Right renal pelvis (tissue), 4 donors: ENCODE measurements at regions not wholly inside any gene's neighbourhood (a gene's known extent, or its start where the extent isn't known, plus 50 kb on each side); places are given as distances from the start of the nearest gene placed in this dataset.
"Not testable (repeated sequence)": the region's sequence is repeated elsewhere in the genome, so short reads cannot be mapped to it uniquely, and the experiment has no call there.

Experiments used
- DNase-seq, 4 donors: peaks; one replicate each; pipeline ENCODE4 v3.0.0-alpha.2; 2013; ENCODE audit warnings: low read depth in 4 of 4, low spot score in 3 of 4, missing footprints in 1 of 4

DNA sequence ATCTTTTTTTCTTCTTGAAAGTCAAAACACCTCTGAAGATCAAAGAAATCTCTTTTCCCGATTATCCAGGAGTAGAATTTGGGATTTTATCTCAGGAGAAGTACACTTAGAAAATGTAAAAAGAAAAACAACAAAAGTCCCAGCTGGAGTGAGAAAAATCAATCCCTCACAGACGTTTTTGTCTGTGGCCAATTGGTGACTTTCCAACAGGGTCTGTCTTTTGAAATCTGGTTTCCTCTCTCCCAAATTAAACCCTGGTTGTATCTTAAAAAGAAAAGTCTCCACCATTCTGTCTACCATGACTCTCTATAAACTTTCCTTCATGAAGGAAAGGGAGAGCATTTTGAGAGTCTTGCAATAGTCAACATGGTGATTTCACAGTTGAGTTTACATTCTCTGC lies 88.1 kb downstream of the DACT1 start:
- DNase-seq: no peak

DNA sequence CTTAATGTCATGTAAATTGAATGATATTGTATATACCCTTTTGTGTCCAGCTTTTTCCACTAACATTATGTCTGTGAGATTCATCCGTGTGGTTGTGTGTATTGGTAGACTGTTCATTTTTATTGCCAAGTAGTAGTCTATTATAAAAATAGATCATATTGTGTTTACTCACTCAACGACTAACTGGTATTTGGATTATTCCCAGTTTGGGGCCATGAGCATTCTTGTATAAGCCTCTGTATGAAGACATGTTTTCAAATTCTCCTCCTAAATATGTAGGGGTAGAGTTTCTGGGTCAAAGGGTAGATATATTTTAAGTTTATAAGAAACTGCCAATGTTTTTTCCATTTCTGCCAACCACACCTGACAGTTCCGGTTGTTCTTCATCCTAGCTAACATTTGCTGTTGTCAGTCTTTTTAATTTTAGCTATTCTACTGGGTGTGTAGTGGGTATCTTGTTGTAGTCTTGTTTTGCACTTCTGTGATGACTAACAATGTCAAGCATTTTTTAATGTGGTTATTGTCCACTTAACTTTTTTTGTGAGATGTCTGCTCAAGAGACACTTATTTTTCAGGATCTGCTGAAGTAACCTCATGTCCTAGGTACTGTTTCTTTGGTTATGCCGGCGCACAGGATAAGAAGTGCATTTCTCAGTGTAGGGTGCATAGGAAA lies 93.2 kb downstream of the DACT1 start:
- no peak for DNase-seq

DNA sequence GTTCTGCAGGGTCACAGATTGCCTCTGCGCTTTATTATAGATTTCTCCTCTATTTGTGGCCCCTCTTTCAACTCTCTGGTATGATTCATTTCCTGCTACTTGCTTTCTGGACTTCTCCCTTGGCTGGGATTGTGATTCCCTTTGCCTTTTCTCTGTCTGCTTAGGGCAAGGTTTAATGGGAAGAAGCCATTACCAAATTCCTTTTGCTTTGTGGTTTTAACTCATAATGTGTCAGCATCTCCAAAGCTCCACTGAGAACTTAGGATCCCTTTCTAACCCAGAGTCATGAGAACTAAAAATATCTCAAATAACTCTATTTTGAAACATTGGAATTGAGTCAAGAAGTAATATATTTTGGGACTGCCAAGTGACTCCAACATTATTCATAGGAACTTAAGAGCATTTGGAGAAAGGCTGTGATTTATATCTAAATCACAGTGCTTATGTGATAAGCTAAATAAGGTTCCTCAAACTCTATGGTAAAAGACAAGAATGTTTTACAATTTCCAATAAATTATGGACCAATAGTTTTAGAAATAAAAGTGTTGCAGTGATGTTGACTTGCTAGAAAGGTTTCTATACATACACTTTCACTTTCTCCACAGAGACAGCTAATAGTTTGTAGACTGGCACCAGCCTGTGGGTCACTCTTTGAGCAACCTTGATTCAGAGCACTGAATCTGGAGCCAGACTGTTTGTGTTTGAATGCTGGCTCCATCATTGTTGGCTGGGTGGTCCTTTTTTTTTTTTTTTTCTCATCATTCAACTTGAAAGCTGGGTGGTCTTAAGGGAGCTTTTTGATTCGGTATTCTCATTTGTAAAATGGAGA lies 93.9 kb downstream of the DACT1 start:
- DNase-seq: no peak

DNA sequence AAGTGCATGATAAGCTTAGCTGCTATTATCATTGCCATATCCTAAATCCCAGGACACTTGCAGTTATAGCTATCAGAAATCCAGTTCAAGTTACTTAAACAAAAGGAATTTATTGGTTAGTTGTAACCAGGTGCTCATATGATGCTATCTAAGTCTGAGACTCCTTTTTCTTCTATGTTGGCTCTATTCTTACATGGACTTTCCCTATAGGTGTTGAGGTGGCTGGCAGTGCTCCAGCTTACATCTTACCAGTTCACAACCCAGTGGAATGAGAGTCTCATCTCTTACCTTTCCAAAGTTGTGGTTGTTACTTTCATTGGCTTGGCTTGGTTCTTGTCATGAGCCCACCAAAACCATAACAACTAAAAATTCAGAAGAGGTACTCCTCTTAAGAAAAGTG lies 94.6 kb downstream of the DACT1 start:
- DNase-seq: no peak

DNA sequence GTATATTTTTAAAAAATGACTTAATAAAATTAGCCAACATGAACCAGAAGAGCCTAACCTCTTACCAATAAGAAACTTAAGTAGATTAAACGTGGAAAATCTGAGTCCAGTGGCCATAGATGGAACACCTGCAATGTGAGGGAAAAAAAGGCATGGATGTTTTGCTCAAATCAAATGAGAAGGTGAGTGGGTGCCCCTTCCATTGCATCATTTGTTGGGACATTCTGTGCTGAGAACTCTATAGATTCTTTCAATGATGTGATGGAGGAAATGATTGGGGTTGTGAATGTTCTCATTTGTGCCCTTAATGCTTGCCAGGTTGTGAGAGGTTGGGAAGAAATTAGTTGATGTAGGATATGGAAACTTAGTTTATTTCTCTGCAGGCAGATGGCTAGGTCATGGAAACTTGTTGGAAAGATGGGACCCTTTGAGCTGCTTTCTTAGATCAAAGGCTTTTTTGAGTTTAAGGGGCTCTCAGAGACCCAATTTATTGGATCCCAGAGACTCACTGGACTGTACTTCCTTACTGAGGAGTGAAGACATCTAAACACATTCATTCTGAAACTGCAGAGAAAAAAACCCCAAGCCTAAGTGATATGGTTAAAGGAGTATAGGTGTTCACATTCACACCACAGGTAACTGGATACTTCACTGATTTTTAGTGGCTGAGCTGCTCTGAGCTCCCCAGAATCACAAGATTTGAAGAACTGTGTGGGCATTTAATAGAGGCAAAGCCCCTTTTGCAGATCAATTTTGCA lies 95.9 kb downstream of the DACT1 start:
- DNase-seq: no peak

DNA sequence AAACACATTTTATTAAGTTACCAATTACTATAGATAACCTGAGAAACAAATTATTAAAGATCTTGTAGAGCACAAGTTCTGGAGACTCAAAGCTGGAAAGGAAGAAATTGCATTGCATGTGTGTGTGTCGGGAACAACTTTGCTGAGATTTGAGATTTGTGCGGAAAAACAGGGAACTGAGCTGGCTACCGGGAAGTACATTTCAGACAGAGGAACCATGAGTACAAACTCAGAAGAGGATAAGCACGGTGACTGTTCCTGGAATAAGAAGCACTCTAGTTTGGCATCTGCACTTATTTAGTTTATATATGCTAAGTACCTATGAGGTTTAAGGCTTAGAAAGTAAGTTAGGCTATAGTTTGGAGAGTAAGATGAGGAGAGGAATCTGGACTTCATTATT lies 97.8 kb downstream of the DACT1 start:
- no peak for DNase-seq

DNA sequence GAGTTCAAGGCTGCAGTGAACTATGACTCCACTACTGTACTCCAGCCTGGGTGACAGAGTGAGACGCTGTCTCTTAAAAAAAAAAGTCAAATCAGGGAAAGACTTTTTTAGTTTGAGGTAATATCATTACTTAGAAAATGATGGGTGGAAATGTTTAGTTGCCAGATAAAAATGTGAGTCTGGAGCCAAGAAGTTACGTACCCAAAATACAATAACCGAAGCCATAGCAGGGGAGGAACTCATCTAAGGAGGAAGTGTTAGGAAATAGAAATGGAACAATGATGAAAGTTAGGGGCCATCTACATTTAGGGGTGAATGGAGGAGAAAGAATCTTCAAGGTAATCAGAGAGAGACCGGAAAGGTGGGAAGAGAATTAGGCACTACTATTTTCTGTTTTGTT lies 98.8 kb downstream of the DACT1 start:
- no peak for DNase-seq

DNA sequence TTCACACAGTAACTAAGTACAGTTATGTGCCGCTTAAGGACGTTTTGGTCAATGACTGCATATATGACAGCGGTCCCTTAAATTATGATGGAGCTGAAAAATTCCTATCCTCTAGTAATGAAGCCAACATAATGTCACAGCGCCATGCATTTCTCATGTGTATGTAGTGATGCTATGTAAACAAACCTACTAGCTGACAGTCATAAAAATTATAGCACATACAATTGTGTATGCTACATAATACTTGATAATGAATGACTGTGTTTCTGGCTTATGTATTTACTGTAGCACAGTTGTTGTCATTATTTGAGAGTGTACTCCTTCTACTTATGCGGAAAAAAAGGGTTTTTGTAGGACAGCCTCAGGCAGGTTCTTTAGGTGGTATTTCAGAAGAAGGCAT lies 99.7 kb downstream of the DACT1 start:
- no peak for DNase-seq

DNA sequence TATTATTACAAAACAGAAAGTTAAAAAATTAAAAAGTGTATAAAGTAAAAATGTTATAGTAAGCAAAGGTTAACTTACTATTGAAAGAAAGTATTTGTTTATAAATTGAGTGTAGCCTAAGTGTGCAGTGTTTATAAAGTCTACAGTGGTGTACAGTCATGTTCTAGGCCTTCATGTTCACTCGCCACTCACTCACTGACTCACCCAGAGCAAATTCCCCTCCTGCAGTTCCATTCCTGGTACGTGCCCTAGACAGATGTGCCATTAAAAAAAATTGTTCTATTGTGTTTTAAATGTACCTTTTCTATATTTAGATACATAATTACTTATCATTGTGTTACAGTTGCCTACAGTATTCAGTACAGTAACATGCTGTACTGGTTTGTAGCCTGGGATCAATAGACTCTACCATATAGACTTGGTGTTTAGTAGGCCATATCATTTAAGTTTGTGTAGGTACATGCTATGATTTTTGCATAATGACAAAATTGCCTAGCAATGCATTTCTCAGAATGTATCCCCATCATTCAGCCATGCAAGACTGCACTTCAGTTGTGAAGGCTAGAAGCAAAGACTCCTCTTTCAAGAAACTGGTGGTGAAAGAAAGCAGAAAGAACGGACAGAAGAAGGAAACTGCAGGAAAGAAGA lies 100.6 kb downstream of the DACT1 start:
- no peak for DNase-seq

DNA sequence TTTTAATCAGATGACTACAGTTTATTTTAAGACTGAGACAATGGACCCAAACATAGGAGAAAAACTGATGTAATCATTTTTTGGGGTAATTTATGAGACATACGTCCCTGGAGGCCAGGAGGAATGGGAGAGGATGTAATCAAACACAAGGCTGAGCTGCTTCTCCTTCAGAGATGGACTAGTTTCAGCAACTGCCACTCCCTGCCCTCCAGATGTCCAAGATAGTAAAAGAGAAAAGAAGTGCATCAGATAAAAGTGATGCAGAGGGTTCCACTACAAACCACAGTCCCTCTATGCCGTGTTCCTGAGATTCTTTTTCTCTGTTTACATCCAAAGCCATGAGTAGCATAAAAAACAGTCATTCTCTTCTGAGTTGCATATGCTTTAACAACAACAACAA lies 101.1 kb downstream of the DACT1 start:
- DNase-seq: no peak

DNA sequence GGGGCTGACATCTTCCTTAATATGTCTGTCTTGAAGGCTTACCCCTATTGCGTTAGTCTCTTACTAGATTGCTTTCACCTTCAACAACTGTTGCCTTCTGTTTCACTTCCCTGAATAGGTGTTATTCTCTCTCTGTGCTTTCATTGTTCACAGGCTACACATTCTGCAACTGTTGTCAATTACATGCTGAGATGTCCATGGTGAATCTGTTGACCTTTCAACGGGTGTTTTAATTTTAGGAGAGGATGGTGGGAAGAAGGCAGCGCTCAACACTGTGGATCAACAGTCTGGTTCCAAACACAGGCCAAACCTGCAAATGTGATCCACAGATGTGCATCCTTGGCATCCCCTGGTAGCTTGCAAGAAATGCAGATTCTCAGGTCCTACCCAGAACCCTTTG lies 101.9 kb downstream of the DACT1 start:
- DNase-seq: no peak

DNA sequence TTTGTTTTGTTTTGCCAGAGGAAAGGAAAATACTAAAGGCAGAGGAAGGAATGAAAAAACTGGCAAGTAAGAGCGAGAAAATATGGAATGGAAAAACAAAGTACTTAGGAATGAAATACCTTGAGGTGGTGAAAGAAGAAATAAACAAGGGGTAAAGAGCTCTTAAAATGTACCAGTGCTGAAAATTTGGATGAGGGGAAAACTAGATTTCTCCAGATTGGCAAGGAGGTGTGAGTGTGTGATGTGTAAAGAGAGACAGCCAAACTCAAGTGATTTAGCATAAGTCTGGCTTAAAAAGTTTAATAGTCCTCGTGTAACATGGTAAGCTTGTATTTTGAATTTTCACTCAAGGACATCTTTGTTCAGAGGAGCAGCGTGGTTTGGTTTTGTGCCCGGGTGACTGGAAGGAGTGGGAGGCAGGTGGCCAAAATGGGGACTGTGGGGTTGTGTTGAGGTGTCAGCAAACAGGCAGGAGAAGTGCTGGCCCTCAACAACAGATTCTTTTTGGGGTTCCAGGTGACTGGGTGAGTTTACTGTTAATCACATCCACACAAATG lies 102.7 kb downstream of the DACT1 start:
- DNase-seq: no peak

DNA sequence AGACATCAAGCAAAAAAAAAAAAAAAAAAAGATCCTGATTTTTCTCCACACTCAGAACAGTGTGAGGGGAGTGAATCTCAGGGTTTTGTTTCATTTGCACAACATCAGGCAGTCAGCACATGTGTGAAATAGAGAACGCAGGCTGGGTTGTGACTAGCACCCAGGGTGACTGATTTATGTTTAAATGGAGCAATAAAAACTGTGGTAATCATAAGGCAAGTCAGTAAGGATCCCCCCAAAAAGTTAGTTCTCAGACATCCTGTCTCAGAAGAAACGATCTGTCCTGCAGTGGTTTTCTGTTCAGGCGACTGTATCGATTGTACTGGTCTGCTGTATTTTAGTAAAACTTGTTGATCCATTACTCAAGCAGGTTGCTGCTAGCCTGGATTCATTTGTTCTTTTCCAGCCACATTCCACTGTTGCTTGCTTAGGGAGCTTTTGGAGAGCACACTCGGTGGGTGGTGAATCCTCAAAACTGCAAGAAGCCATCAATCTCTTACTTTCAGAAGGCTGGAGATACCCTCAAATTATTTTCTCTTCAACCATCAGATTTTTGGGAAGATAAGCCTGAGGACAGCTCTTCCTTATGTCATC lies 107.1 kb downstream of the DACT1 start:
- no peak for DNase-seq

DNA sequence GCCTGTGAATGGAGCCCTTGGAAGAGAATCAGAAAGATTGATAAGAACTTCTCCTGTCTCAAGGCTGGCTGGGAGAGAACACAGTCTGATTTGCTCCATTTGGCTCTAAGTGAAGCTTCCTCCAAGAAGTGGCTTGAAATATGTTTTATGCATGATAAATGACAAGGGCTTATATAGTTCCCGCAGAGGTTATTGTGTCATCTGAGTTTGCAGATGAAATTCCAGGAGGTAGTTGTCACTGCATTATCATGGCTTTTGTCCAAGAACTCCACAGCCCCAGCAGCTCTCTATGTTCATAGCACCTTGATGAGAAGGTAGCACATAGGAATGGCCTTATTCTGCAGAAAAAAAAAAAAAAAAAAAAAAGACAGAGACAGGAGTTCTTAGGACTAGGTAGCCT lies 108.5 kb downstream of the DACT1 start:
- DNase-seq: no peak

DNA sequence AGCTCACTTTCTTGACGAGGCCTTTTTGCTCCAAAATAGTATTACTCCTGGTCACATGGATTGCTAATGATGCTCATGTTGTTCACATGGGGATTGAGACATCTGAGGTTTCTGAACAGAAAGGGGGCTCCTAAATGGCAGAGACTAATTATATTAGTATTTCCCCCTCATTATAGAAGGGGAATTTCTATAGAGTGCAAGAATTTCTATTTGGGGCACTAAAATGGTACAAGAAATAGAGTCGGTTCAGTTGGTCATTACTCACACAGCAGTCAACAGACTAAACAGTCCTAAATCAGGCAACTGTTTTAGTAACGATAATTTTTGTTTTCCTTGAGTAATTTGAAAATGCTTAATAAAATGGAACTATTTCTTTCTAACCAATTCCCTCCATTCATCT lies 108.9 kb downstream of the DACT1 start:
- no peak for DNase-seq

DNA sequence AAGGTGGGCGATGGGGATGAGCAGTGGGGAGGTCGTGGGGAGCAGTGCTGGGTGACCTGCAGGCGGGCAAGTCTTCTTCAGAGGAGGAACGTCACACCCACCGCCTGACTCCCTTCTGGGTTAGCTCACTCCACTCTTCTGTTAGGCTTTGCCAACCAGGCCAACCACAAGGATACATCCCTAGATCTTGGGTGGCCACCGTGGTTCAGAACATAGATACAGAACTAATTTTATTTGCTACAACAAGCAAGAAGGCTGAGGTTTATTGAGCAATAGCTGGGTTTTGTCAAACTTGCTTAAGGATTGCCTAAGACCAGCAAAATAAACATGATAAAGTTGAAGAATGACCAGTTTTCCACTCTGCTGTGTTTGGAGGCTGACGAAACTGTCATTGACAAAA lies 109.4 kb downstream of the DACT1 start:
- DNase-seq: no peak

DNA sequence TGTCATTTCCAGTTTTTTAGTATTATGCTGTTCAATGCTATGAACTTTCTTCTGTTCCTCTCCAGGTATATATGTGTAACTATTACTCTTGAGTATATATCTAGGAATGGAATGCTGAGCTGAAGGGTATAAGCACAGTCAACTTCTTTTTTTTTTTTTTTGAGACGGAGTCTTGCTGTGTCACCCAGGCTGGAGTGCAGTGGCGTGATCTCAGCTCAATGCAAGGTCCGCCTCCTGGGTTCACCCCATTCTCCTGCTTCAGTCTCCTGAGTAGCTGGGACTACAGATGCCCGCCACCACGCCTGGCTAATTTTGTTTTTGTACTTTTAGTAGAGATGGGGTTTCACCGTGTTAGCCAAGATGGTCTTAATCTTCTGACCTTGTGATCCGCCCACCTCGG lies 110.5 kb downstream of the DACT1 start:
- DNase-seq: not testable (repeated sequence)

DNA sequence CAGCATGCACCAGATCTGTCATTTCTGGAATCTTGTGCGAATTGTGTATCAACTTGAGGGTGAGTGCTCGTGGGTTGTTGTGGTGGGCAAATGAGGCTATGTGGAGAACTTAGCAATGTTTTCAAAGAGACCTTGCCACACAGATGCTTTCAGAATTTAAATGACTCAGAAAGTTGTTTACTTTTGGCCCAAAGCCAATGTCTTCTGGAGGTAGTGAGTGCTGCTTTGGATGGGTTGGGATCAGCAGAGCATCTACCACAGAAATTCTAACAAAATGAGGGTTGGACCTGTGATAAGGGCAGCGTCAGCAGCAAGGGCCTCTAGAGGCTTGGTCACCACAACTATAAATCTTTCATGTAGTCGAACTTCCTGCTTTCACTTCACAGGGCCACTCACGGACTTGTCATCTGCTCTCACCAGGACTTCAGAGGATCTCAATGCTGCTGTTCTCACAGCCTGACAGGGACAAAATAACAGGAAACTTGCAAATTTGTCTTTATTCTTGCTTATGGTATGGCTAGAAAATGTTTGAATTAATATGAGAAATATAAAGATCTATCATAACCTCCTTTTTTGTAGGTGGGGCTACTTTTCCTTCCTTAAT lies 111.4 kb downstream of the DACT1 start:
- DNase-seq: no peak

DNA sequence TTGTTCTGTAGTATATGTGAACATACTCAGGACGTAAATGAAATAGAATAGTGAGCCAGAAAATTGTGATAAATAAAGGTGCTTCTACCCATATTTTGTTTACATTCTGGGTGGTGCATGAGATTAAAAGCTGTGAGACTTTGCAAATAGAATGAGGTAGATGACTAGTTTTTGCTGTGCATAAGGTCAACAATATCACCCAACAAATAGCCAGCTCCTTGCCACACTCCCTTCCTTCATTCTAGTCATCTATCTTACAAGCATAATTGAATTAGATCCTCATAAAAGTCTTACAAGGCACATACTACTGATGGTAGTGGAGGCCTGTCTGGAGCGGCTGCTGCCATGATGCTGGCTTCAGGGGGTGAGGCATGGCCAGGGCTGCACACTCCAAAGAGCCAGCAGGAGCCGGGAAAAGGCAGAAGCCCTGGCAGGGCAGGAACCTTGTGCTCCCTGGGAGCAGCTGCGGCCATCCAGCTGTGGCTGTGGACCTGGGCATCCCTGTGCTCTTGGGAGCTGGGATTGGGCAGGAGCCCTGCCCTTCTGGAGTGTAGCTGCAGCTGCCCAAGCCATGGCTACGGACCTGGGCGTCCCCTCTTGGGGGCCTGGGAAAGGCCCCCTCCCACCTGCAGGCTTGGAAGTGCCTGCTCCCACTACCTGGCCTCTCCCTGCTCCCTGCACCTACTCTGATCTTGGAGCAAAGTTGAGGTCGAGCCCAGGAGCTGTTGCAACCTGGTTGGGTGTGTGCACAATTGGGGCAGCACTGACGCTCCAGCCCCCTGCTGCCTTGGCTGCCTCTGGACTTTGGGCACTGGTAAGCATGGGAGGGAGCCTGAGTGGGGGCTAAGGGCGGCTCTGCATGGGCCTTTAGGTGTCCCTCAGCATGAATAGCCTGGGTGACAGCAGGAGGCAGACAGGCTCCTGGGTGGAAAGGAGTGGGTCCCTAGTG lies 112.8 kb downstream of the DACT1 start:
- no peak for DNase-seq
